Naive thymus-derived CD8-positive, alpha-beta T cell (primary cell): ENCODE measurements at regions not wholly inside any gene's neighbourhood (a gene's known extent, or its start where the extent isn't known, plus 50 kb on each side); places are given as distances from the start of the nearest gene placed in this dataset.
"Not testable (repeated sequence)": the region's sequence is repeated elsewhere in the genome, so short reads cannot be mapped to it uniquely, and the experiment has no call there.

Source experiments
- ATAC-seq, 2 donors: fragments of 150-1000 bp; cut with Tn5 transposase in 1 of 2; sonication (Bioruptor Pico), chemical (Tn5 transposase) in 1 of 2; 1 replicate in 1 of 2; 2 replicates in 1 of 2; pipeline ENCODE4 v1.10.0; 2021; ENCODE audit warnings: mild to moderate bottlenecking in 2 of 2, moderate library complexity in 2 of 2
- POLR2A ChIA-PET: fragments of 350-600 bp; sonication (Branson Sonifier 250); formaldehyde crosslinking; loops from one replicate; lab custom pipeline; 2021; ENCODE audit warnings: antibody characterized with exemption; lab: Charles Lee
- DNase-seq, 10 donors: peaks; one replicate each; pipeline versions ENCODE4 v3.0.0 to v3.0.0-alpha.2; 2020 to 2022
- H3K27ac Mint-ChIP-seq, 10 donors: one replicate each; pipeline ENCODE4 v1.8.0; 2020 to 2022; ENCODE audit warnings: mild to moderate bottlenecking in 10 of 10, mixed read lengths in 10 of 10, moderate library complexity in 4 of 10, inconsistent platforms in 1 of 10
- H3K27me3 Mint-ChIP-seq, 5 donors: one replicate each; pipeline ENCODE4 v1.8.0; 2021 to 2022; ENCODE audit warnings: mixed read lengths in 5 of 5
- H3K36me3 Mint-ChIP-seq, 3 donors: one replicate each; pipeline ENCODE4 v1.8.0; 2020 to 2022; ENCODE audit warnings: mixed read lengths in 3 of 3, mild to moderate bottlenecking in 2 of 3, inconsistent platforms in 1 of 3
- H3K4me1 Mint-ChIP-seq, 4 donors: one replicate each; pipeline ENCODE4 v1.8.0; 2021 to 2022; ENCODE audit warnings: mixed read lengths in 4 of 4
- H3K4me3 Mint-ChIP-seq, 10 donors: one replicate each; pipeline ENCODE4 v1.8.0; 2020 to 2022; ENCODE audit warnings: mild to moderate bottlenecking in 10 of 10, mixed read lengths in 10 of 10, moderate library complexity in 6 of 10, inconsistent platforms in 1 of 10
- H3K9me3 Mint-ChIP-seq, 9 donors: one replicate each; pipeline ENCODE4 v1.8.0; 2020 to 2022; ENCODE audit warnings: mixed read lengths in 9 of 9, mild to moderate bottlenecking in 3 of 9, inconsistent platforms in 1 of 9, moderate library complexity in 1 of 9

DNA sequence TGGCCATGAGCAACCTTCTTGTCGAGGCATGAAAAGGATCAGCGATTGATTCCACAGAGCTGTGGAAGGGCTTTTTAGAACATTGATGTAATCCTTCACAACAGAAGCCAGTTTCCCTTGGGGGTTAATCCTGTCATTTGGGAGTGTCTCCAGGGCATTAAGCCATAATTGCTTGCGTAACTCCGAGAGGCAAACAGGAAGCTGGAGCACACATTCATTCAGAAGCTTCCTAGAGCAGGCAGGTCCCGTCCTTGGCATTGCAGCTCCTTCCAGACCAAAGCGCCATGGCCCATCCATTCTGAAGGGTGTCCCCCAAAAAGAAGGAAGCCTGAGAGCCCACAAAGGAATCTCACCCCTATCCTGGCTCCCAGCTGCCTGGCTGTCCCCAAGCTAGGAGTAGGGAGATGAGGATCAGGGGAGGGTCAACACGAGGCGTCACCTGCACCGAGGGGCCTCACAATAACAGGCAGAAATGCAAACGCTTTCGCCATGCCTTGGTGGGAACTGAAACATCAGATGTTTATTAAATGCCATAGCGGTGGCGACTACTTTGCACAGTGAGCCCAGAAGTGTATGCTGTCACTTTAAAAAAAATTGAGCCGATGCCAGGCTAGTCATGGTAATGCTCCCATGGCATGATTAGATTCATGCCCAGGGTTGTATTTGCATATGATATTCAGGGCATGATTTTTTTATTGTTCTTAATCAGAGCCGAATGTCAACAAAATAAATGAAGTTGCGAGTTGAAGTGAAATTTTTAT, 339.4 kb downstream of the BCL11A start:
- POLR2A ChIA-PET = no interaction called here
- Mint-ChIP-seq H3K36me3 (no peaks in the 10 kb centered on the region), H3K27me3 (peaks cover 0 to 7% (median 0%) of the 10 kb centered on the region in 5 donors), H3K27ac (no peak overlapping the region), H3K4me3 (no peak overlapping the region), H3K9me3 (no peaks in the 10 kb centered on the region), H3K4me1 (no peaks in the 10 kb centered on the region)
- no peak for ATAC-seq
- DNase-seq = no peak

DNA sequence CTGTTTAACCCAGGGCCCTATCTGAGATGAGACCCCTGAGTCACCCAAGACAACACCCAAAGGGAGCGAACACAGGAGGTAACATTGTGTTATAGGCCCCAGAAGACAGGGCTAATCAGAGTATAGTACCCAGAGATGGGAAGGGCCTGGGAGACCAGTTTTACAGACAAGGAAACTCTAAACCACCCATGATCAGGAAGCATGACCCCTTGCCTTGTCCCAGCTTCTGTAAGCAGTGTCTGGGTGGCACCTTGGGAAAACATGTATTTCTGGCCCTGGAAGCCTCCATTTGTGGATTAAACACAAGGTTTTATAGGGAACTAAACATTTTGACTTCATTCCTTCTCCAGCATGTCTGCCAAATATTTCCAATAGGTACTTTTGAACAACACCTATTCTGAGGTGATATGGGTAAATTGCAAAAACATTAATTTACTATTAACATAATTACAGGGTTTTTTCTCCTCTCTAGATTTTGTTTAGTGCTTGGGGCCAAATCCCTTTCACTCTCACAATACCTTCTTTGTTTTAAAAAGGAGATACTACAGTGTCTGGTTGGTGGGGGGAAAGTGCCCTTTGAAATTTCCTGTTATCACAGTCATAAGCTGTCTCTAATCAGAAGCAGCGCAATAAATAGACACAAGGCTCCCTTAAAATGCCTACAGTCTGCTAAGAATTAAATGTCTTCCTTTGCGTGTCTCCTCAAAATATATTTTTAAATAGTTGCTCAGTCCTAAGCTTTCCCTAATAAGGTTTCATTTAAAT, 341.1 kb downstream of the BCL11A start:
- no peak overlapping the region for H3K4me3 Mint-ChIP-seq
- H3K27me3 Mint-ChIP-seq = peaks cover 0 to 10% (median 0%) of the 10 kb centered on the region in 5 donors
- no peaks in the 10 kb centered on the region for H3K36me3 Mint-ChIP-seq
- no peak overlapping the region for H3K27ac Mint-ChIP-seq
- ATAC-seq (no peak), DNase-seq (no peak)
- no peaks in the 10 kb centered on the region for H3K4me1 Mint-ChIP-seq
- POLR2A ChIA-PET = no interaction called here
- no peaks in the 10 kb centered on the region for H3K9me3 Mint-ChIP-seq

DNA sequence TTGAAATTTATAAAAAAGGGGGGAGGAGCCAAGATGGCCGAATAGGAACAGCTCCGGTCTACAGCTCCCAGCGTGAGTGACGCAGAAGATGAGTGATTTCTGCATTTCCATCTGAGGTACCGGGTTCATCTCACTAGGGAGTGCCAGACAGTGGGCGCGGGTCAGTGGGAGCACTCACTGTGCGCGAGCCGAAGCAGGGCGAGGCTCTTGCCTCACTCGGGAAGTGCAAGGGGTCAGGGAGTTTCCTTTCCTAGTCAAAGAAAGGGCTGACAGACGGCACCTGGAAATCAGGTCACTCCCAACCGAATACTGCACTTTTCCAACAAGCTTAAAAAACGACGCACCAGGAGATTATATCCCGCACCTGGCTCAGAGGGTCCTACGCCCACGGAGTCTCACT, 364.4 kb downstream of the BCL11A start:
- DNase-seq, POLR2A ChIA-PET, H3K27ac Mint-ChIP-seq, H3K27me3 Mint-ChIP-seq, H3K4me1 Mint-ChIP-seq, ATAC-seq, H3K4me3 Mint-ChIP-seq: not testable (repeated sequence)
- Mint-ChIP-seq H3K36me3 (peaks cover 0 to 21% (median 3%) of the 10 kb centered on the region in 3 donors), H3K9me3 (peaks cover 6 to 57% (median 24%) of the 10 kb centered on the region in 9 donors)

DNA sequence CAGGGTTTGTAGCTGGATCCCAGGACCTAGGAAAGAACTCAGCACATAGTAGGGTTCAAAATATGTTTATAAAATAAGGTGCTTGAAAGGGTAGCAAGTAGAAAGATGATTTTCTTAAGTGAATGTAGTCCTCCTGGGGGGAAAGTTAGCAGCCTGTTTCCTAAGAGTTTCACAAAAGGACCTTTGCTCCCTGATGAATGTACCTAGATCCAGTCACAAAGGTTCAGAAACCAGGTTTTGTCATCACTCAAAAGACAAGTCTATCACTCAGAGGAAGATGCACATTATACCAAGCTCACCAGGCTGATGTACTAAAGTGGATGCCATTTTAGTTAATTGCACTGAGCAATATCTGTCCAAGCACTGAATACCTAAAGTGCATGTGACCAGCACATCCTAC, 378.2 kb downstream of the BCL11A start:
- peaks cover 0 to 2% (median 0%) of the 10 kb centered on the region in 4 donors for H3K4me1 Mint-ChIP-seq
- DNase-seq = no peak
- H3K36me3 Mint-ChIP-seq = no peaks in the 10 kb centered on the region
- H3K27me3 Mint-ChIP-seq = no peaks in the 10 kb centered on the region
- ATAC-seq = no peak
- no peak overlapping the region for H3K4me3 Mint-ChIP-seq
- H3K27ac Mint-ChIP-seq = no peak overlapping the region
- POLR2A ChIA-PET = no interaction called here
- no peaks in the 10 kb centered on the region for H3K9me3 Mint-ChIP-seq

DNA sequence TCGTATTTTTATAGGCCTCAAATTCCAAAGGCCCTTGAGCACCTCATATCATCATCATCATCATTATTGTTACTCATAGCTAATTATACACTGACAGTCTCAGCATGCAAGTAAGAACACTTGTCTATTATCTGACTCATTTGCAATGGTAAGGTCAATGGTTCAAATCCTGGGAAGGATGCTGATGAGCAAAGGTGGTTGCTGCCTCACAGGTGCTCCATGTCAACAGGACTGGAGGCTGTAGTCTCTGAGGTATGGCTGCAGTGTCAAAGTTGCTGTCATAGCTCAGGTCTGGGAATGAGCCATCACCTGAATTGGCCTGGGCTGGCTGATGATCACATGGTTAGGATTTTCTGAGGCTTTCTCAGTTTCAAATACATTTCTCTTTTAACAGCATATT, 379.3 kb downstream of the BCL11A start:
- Mint-ChIP-seq H3K27ac (no peak overlapping the region), H3K4me3 (no peak overlapping the region), H3K4me1 (peaks cover 0 to 2% (median 0%) of the 10 kb centered on the region in 4 donors), H3K9me3 (no peaks in the 10 kb centered on the region), H3K27me3 (no peaks in the 10 kb centered on the region), H3K36me3 (no peaks in the 10 kb centered on the region)
- DNase-seq (no peak), ATAC-seq (no peak)
- POLR2A ChIA-PET = interaction anchor here (0.7 kb wide), 1 partner anchor 1210 kb away, joined by 3 read pairs; no protein-coding TSS in a partner anchor

DNA sequence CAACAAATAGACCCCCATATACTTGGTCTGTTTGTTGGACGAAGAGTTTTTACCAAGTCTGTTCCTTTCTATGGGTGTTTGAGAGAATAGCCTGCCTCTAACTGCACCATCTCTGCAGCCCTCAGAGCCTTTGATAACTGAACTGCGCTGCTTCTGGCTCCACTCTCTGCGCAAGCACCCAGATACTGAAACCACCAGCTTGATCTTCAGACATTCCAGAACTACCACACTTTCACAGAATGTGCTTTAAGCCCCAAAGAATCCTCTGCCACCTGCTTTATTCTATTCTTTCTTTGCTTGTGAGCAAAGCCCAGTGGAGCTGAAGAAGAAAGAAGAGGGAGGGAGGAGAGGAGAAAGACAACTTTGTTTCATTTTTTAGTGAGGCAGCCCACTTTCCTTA, 380.7 kb downstream of the BCL11A start:
- POLR2A ChIA-PET = no interaction called here

DNA sequence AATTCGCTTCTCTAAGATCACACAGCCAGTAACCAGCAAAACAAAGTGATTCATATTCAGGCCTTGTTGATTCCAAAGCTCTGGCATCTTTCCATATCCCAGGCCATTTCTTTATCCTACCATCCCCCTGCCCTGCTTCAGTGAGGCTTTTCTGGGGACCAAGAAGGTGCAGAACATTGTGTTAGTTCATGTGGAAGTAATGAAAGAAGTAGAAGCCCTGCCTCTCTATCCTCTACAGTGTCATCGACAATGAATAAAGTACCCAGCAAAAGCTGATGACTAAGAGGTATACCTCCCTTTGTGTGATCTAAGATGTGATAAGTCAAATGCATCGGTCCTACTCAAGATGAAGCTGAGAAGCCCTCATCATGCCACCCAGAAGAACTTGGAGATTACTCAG, 383.2 kb downstream of the BCL11A start:
- Mint-ChIP-seq H3K36me3 (no peaks in the 10 kb centered on the region), H3K27ac (no peak overlapping the region), H3K4me1 (peaks cover 0 to 2% (median 0%) of the 10 kb centered on the region in 4 donors), H3K9me3 (no peaks in the 10 kb centered on the region), H3K4me3 (no peak overlapping the region), H3K27me3 (peaks cover 0 to 1% (median 0%) of the 10 kb centered on the region in 5 donors)
- DNase-seq = no peak
- POLR2A ChIA-PET = no interaction called here
- no peak for ATAC-seq

More for the DNA sequence above, 380.7 kb downstream of the BCL11A start:
- ATAC-seq (no peak), DNase-seq (no peak)
- peaks cover 0 to 2% (median 0%) of the 10 kb centered on the region in 4 donors for H3K4me1 Mint-ChIP-seq
- H3K9me3 Mint-ChIP-seq = no peaks in the 10 kb centered on the region
- H3K27ac Mint-ChIP-seq = no peak overlapping the region
- peaks cover 0 to 1% (median 0%) of the 10 kb centered on the region in 5 donors for H3K27me3 Mint-ChIP-seq
- no peaks in the 10 kb centered on the region for H3K36me3 Mint-ChIP-seq
- H3K4me3 Mint-ChIP-seq = no peak overlapping the region

DNA sequence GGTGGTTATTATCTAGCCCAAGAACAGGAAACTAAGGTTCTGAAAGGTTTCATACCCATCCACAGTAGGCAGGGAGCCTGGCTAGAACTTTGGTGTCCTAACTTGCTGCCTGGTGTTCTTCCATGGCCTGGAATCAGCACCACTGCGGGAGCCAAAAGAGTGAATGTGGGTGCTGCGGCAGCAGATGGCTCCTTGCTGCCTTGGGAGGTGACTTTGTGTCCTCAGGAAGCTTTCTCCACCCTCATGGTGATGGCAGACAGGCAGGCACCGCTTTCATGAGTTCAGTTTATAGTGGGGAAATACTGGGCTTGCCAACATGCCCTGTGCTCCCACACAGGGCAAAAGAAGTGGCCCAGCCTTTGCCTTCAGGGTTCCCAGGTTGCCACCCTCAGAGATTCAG, 385.2 kb downstream of the BCL11A start:
- Mint-ChIP-seq H3K27ac (no peak overlapping the region), H3K36me3 (no peaks in the 10 kb centered on the region), H3K27me3 (peaks cover 0 to 1% (median 0%) of the 10 kb centered on the region in 5 donors), H3K4me1 (peaks cover 0 to 2% (median 0%) of the 10 kb centered on the region in 4 donors), H3K4me3 (no peak overlapping the region), H3K9me3 (no peaks in the 10 kb centered on the region)
- DNase-seq (no peak), ATAC-seq (no peak)
- POLR2A ChIA-PET = no interaction called here

DNA sequence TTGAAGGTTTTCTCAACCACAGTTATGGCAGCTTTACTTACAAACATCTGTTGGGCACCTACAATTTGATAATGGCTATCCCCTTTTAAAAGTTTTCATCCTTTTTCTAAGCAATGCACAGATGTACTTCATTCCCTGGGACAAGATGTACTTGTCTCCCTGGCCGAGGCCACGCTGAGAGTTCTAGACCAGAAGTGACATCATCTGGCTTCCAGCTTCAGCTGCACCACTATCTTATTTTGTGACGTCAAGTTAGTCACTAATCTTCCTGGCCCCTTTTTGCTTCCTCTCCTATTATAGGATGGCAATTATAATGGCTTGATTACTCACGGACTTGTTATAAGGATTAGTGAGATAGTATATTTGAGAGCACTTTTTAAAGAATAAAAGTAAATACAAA, 386.4 kb downstream of the BCL11A start:
- no peak overlapping the region for H3K4me3 Mint-ChIP-seq
- POLR2A ChIA-PET = no interaction called here

DNA sequence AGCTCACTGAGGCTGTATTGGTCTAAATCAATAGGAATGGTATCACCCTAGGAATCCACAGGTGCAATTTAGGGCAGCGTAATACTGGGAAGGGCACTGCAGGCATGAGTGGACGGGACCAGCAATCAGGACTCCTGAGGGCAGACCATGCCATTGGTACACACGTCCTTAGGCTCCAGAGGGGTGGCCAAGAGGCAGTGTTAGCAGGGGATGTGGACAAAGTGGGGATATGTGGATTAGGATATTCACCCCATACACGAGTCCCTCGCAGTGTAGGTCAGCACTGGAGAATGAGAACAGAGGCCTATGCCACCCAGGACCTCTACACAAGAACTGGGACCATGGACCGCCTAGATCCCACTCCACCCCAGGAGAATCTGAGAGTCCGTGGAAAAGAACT, 389.8 kb downstream of the BCL11A start:
- DNase-seq (no peak), ATAC-seq (no peak)
- H3K4me1 Mint-ChIP-seq = peaks cover 0 to 3% (median 0%) of the 10 kb centered on the region in 4 donors
- H3K4me3 Mint-ChIP-seq = no peak overlapping the region
- H3K9me3 Mint-ChIP-seq = no peaks in the 10 kb centered on the region
- no peaks in the 10 kb centered on the region for H3K36me3 Mint-ChIP-seq
- no peak overlapping the region for H3K27ac Mint-ChIP-seq
- POLR2A ChIA-PET = no interaction called here
- H3K27me3 Mint-ChIP-seq = peaks cover 0 to 5% (median under 1%) of the 10 kb centered on the region in 5 donors

More for the DNA sequence above, 386.4 kb downstream of the BCL11A start:
- no peak for ATAC-seq
- Mint-ChIP-seq H3K4me1 (no peaks in the 10 kb centered on the region), H3K27me3 (peaks cover 0 to 5% (median 1%) of the 10 kb centered on the region in 5 donors), H3K36me3 (no peaks in the 10 kb centered on the region), H3K27ac (no peak overlapping the region), H3K9me3 (no peaks in the 10 kb centered on the region)
- DNase-seq = no peak

DNA sequence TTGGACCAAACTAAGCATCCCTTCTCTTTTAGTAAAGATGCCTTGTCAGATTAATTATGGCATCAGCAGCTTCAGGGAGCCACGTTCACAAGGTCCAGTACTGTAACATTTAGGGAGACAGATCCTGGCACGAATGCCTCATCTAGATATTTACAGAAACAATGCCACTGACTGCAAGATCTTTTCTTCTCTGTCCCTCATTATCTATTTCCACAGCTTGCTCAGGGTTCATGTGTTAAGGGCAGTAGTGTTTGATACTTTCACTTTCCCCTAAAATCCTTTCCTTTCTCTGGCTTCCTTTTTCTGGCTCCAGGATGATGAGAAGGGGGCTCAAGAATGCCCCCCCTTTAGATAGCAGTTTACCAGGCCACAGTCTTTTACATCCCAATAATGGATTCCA, 393.9 kb downstream of the BCL11A start:
- POLR2A ChIA-PET = no interaction called here

DNA sequence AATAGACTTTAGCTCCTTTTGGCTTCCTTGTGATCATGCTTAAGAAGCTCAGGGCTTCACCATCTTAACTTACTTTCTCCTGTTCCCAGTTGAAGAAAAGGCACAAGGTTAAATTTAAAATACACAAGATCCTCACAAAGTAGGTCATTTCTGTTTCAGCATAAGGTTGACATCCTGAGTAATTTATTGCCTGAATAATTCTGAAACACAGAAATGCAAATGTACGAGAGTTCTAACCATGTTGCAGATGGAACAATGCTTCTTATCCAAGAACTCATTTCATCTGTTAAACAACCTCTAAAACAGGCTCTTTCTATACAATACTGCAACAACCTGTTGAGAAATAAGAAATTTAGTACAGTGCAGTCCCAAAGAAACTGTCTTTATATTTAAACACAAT, 395.2 kb downstream of the BCL11A start:
- ATAC-seq (no peak), DNase-seq (no peak)
- no peak overlapping the region for H3K4me3 Mint-ChIP-seq
- peaks cover 0 to 12% (median 2%) of the 10 kb centered on the region in 5 donors for H3K27me3 Mint-ChIP-seq
- H3K36me3 Mint-ChIP-seq = no peaks in the 10 kb centered on the region
- POLR2A ChIA-PET = no interaction called here
- peaks cover 0 to 3% (median 0%) of the 10 kb centered on the region in 4 donors for H3K4me1 Mint-ChIP-seq
- H3K9me3 Mint-ChIP-seq = no peaks in the 10 kb centered on the region
- no peak overlapping the region for H3K27ac Mint-ChIP-seq

More for the DNA sequence above, 393.9 kb downstream of the BCL11A start:
- Mint-ChIP-seq H3K27ac (no peak overlapping the region), H3K4me3 (no peak overlapping the region), H3K9me3 (no peaks in the 10 kb centered on the region), H3K4me1 (peaks cover 0 to 3% (median 0%) of the 10 kb centered on the region in 4 donors), H3K27me3 (peaks cover 0 to 12% (median 2%) of the 10 kb centered on the region in 5 donors), H3K36me3 (no peaks in the 10 kb centered on the region)
- DNase-seq (no peak), ATAC-seq (no peak)

DNA sequence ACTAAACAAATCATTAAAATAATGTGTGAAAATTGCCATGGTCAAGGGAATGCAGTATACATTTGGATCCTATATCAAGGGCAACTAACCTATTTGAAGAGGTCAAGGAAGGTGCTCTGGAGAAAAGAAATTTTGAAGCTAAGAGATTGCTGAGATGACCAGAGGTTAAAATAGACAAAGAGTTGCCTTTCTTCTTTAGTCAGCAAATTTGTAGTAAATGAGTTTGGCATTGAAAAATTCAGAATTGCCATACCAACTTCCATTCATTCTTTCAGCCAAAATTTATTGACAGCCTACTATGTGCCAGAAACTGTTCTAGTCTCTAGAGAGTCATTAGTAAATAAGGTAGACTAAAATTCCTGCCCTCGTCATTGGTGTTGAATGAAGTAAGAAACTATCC, 396.2 kb downstream of the BCL11A start:
- Mint-ChIP-seq H3K27me3 (peaks cover 0 to 11% (median 0%) of the 10 kb centered on the region in 5 donors), H3K36me3 (no peaks in the 10 kb centered on the region), H3K4me1 (peaks cover 0 to 3% (median 0%) of the 10 kb centered on the region in 4 donors), H3K27ac (no peak overlapping the region), H3K9me3 (no peaks in the 10 kb centered on the region), H3K4me3 (no peak overlapping the region)
- ATAC-seq (no peak), DNase-seq (no peak)
- POLR2A ChIA-PET = no interaction called here
